ENCODE measurements at regions not wholly inside any gene's neighbourhood (a gene's known extent, or its start where the extent isn't known, plus 50 kb on each side); places are given as distances from the start of the nearest gene placed in this dataset.

- Histone ChIP-seq H3K9me3 (ENCODE audit: control extremely low read depth in 1 of 3, control insufficient read depth in 2 of 3, insufficient read depth in 1 of 3, low read length in 2 of 3) (peaks cover 0 to 20% (median 0%) of the 10 kb centered on the region in 3 donors), H3K27ac (ENCODE audit: low read length in 2 of 2) (no peak overlapping the region), H3K4me3 (ENCODE audit: control extremely low read depth in 1 of 5, extremely low read depth in 1 of 5, insufficient read depth in 1 of 5, low read depth in 2 of 5, low read length in 4 of 5) (no peak overlapping the region), H3K27me3 (replicated peaks in 1 of 4; ENCODE audit: control extremely low read depth in 1 of 4, control insufficient read depth in 3 of 4, insufficient read depth in 4 of 4, low read length in 3 of 4) (no peaks in the 10 kb centered on the region), H3K9ac (ENCODE audit: low read length) (no peak overlapping the region), H4K20me1 (ENCODE audit: control insufficient read depth, insufficient read depth, low read length, poor library complexity, severe bottlenecking) (no peaks in the 10 kb centered on the region), H3K4me1 (ENCODE audit: control insufficient read depth in 2 of 2, insufficient read depth in 2 of 2, low read length in 2 of 2) (no peaks in the 10 kb centered on the region), H3K36me3 (replicated peaks in 1 of 2; ENCODE audit: control extremely low read depth in 1 of 2, control insufficient read depth in 1 of 2, extremely low read depth in 1 of 2, insufficient read depth in 2 of 2, low read length in 1 of 2) (no peaks in the 10 kb centered on the region), H2AFZ (ENCODE audit: insufficient read depth, low read depth, low read length, poor library complexity, severe bottlenecking) (no peak overlapping the region), H3K4me2 (replicated peaks; ENCODE audit: low read depth, low read length, poor library complexity, severe bottlenecking) (no peak overlapping the region), H3K79me2 (ENCODE audit: control insufficient read depth, insufficient read depth, low read length) (no peaks in the 10 kb centered on the region)
- POLR2A ChIA-PET: no interaction called here
- CTCF ChIA-PET: no interaction called here
- Mint-ChIP-seq H3K27ac (no peak overlapping the region), H3K9me3 (ENCODE audit: insufficient read depth) (peaks cover 4% of the 10 kb centered on the region), H3K4me1 (no peaks in the 10 kb centered on the region), H3K4me3 (no peak overlapping the region), H3K27me3 (peaks cover 3% of the 10 kb centered on the region)
- 79% methylated on average over 5 of the region's 5 CpGs for WGBS (ENCODE audit: insufficient coverage)
- intact Hi-C loops (cut with micrococcal nuclease): no loop called here
- no peak for ATAC-seq (ENCODE audit: low read depth)
- TF ChIP-seq EZH2 (IDR thresholded peaks at IDR 0.05; ENCODE audit: borderline replicate concordance, insufficient read depth, low read depth, low read length, poor library complexity, severe bottlenecking) (no peak), CTCF (IDR thresholded peaks at IDR 0.05) (no peak)
- DNase-seq: no peak
These were observed 76.4 kb upstream of the VSTM2B start for GRCh38 chr19:29449371-29449770.

- no peak overlapping the region for H3K27ac ChIP-seq (ENCODE audit: low read length in 2 of 2)
- H3K4me1 Mint-ChIP-seq: no peaks in the 10 kb centered on the region
- H3K4me3 ChIP-seq (ENCODE audit: control extremely low read depth in 1 of 5, extremely low read depth in 1 of 5, insufficient read depth in 1 of 5, low read depth in 2 of 5, low read length in 4 of 5): no peak overlapping the region
- H3K79me2 ChIP-seq (ENCODE audit: control insufficient read depth, insufficient read depth, low read length): no peaks in the 10 kb centered on the region
- no peak overlapping the region for H3K4me3 Mint-ChIP-seq
- no peaks in the 10 kb centered on the region for H3K36me3 ChIP-seq (replicated peaks in 1 of 2; ENCODE audit: control extremely low read depth in 1 of 2, control insufficient read depth in 1 of 2, extremely low read depth in 1 of 2, insufficient read depth in 2 of 2, low read length in 1 of 2)
- H3K9ac ChIP-seq (ENCODE audit: low read length): no peak overlapping the region
- intact Hi-C loops (cut with micrococcal nuclease): no loop called here
- CTCF ChIA-PET: no interaction called here
- no peak overlapping the region for H2AFZ ChIP-seq (ENCODE audit: insufficient read depth, low read depth, low read length, poor library complexity, severe bottlenecking)
- H3K27ac Mint-ChIP-seq: no peak overlapping the region
- POLR2A ChIA-PET: no interaction called here
- peaks cover 4% of the 10 kb centered on the region for H3K9me3 Mint-ChIP-seq (ENCODE audit: insufficient read depth)
- H3K4me2 ChIP-seq (replicated peaks; ENCODE audit: low read depth, low read length, poor library complexity, severe bottlenecking): no peak overlapping the region
- no peak for TF ChIP-seq EZH2 (IDR thresholded peaks at IDR 0.05; ENCODE audit: borderline replicate concordance, insufficient read depth, low read depth, low read length, poor library complexity, severe bottlenecking)
- no peak for TF ChIP-seq CTCF (IDR thresholded peaks at IDR 0.05)
- peaks cover 0 to 21% (median 0%) of the 10 kb centered on the region in 3 donors for H3K9me3 ChIP-seq (ENCODE audit: control extremely low read depth in 1 of 3, control insufficient read depth in 2 of 3, insufficient read depth in 1 of 3, low read length in 2 of 3)
- ATAC-seq (ENCODE audit: low read depth): no peak
- H3K27me3 Mint-ChIP-seq: peaks cover 3% of the 10 kb centered on the region
- 75% methylated on average over 2 of the region's 4 CpGs for WGBS (ENCODE audit: insufficient coverage)
- H3K27me3 ChIP-seq (replicated peaks in 1 of 4; ENCODE audit: control extremely low read depth in 1 of 4, control insufficient read depth in 3 of 4, insufficient read depth in 4 of 4, low read length in 3 of 4): no peaks in the 10 kb centered on the region
- DNase-seq: no peak
- no peaks in the 10 kb centered on the region for H4K20me1 ChIP-seq (ENCODE audit: control insufficient read depth, insufficient read depth, low read length, poor library complexity, severe bottlenecking)
- H3K4me1 ChIP-seq (ENCODE audit: control insufficient read depth in 2 of 2, insufficient read depth in 2 of 2, low read length in 2 of 2): no peaks in the 10 kb centered on the region
These were observed 75.5 kb upstream of the VSTM2B start for GRCh38 chr19:29450306-29450705.
